Fibroblast of villous mesenchyme (primary cell): ENCODE measurements at regions not wholly inside any gene's neighbourhood (a gene's known extent, or its start where the extent isn't known, plus 50 kb on each side); places are given as distances from the start of the nearest gene placed in this dataset.

Source experiments
- DNase-seq: peaks from one replicate; pipeline ENCODE4 v3.0.0-alpha.2; 2010; ENCODE audit warnings: low read depth
- H3K4me3 ChIP-seq: 2 replicates; pipeline ENCODE4 v1.5.1; 2011; ENCODE audit warnings: low read depth, mild to moderate bottlenecking, low read length
- TF ChIP-seq, protein P1 (sequence below): IDR thresholded peaks from 2 replicates; pipeline ENCODE4 v1.5.1; 2012; ENCODE audit warnings: low read depth, mild to moderate bottlenecking, low read length; ENCODE audit not compliant: insufficient read depth

GRCh38 chr4:111031596-111031995, 408.7 kb upstream of the PITX2 start:
- TF ChIP-seq, protein P1, sequence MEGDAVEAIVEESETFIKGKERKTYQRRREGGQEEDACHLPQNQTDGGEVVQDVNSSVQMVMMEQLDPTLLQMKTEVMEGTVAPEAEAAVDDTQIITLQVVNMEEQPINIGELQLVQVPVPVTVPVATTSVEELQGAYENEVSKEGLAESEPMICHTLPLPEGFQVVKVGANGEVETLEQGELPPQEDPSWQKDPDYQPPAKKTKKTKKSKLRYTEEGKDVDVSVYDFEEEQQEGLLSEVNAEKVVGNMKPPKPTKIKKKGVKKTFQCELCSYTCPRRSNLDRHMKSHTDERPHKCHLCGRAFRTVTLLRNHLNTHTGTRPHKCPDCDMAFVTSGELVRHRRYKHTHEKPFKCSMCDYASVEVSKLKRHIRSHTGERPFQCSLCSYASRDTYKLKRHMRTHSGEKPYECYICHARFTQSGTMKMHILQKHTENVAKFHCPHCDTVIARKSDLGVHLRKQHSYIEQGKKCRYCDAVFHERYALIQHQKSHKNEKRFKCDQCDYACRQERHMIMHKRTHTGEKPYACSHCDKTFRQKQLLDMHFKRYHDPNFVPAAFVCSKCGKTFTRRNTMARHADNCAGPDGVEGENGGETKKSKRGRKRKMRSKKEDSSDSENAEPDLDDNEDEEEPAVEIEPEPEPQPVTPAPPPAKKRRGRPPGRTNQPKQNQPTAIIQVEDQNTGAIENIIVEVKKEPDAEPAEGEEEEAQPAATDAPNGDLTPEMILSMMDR, result no peak
- no peak for DNase-seq
- H3K4me3 ChIP-seq, result no peak overlapping the region

GRCh38 chr4:111037591-111038360, 414.9 kb upstream of the PITX2 start:
- DNase-seq, result no peak
- no peak overlapping the region for H3K4me3 ChIP-seq
- TF ChIP-seq, protein P1, result no peak

- TF ChIP-seq, protein P1, result no peak
- no peak overlapping the region for H3K4me3 ChIP-seq
- DNase-seq, result no peak
Measured at GRCh38 chr4:111040904-111041303, 418.0 kb upstream of the PITX2 start.

DNA sequence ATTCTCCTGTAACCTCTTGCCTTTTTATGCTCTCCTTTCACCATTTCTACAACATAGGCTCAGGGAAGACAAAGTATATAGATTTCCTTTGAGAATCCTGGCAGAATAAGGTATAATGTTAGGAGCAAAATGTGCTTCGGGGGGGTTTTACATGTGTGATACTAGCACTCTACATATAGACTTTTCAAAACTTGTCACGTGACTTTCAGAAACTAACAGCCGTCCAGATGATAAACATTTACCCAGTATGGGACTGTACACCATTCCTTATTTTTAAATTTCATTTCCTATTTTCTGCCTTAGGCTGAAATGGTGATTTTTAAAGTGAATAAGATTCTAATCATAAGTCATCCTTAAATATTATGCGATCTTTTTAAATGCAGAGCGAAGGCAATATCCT, 420.4 kb upstream of the PITX2 start:
- no peak overlapping the region for H3K4me3 ChIP-seq
- no peak for DNase-seq
- TF ChIP-seq, protein P1, result no peak

GRCh38 chr4:111045992-111046391, 423.1 kb upstream of the PITX2 start:
- no peak for DNase-seq
- H3K4me3 ChIP-seq, result no peak overlapping the region
- TF ChIP-seq, protein P1, result no peak

DNA sequence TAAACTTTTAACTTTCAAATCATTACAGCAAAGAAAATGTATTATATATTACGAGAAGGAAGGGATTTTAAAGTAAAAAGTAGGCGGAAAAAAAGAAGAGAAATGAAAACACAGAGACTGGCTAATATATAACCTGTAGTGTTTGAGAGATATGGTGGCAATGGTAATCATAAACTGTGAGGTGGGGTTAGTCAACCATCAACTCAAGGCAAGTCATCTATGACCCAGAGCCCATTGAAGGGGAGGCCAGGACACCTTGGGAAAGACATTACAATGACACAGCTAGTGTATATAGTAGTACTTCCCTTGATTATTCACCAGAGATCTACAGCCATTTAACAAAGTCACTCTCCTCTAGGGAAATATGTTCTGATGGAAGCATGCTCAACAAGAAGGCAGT, 423.9 kb upstream of the PITX2 start:
- no peak for DNase-seq
- TF ChIP-seq, protein P1, result no peak
- no peak overlapping the region for H3K4me3 ChIP-seq

DNA sequence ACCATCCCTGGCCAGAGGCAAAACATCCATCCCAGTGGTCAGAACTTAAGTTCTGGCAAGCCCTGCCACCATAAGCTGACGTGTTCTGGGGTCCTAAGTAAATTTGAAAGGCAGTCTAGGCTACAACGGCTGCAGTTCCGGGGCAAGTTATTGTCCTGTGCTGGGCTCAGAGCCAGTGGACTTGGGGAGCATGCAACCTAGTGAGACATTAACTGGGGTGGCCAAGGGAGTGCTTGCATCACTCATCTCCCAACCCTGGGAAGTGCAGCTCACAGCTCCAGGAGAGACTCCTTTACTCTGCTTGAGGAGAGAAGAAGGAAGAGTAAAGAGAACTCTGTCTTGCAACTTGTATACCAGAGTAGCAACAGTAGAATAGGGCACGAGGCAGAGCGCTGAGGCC, 425.4 kb upstream of the PITX2 start:
- no peak for DNase-seq
- TF ChIP-seq, protein P1, result no peak
- H3K4me3 ChIP-seq, result no peak overlapping the region
